Cardiac fibroblast (primary cell): ENCODE measurements at regions not wholly inside any gene's neighbourhood (a gene's known extent, or its start where the extent isn't known, plus 50 kb on each side); places are given as distances from the start of the nearest gene placed in this dataset.

Experiments used
- DNase-seq, 2 donors: peaks; one replicate each; pipeline versions ENCODE4 v3.0.0 to v3.0.0-alpha.2; 2010; ENCODE audit warnings: low read depth in 2 of 2
- H3K4me3 ChIP-seq, 2 donors: replicated peaks in 1 of 2; 1 replicate in 1 of 2; 2 replicates in 1 of 2; pipeline ENCODE4 v1.5.1; 2011; ENCODE audit warnings: low read depth in 2 of 2, low read length in 2 of 2, mild to moderate bottlenecking in 2 of 2, moderate library complexity in 1 of 2
- TF ChIP-seq, protein P1 (sequence below): IDR thresholded peaks from one replicate; pipeline ENCODE4 v1.5.1; 2011; ENCODE audit warnings: low read depth, mild to moderate bottlenecking, low read length, inconsistent platforms

DNA sequence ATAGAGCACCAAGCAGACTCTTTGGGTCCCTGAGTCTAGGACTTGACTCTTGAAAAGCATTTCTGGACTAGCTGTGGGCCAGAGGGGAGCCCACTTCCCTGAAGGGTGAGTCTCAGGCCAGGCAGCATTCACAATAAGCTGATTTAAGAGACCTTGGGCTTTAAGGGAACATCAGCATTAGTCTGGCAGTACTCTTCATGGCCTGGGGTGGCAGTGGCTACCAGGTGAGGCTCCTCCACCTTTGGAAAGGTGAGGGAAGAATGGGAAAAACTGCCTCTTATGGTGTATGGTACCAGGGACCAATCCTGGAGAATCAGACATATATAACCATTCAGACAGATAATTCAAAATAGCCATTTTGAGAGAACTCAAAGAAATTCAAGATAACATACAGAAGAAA is 599.9 kb upstream of the POU3F3 start:
- H3K4me3 ChIP-seq, result no peak overlapping the region
- TF ChIP-seq, protein P1, sequence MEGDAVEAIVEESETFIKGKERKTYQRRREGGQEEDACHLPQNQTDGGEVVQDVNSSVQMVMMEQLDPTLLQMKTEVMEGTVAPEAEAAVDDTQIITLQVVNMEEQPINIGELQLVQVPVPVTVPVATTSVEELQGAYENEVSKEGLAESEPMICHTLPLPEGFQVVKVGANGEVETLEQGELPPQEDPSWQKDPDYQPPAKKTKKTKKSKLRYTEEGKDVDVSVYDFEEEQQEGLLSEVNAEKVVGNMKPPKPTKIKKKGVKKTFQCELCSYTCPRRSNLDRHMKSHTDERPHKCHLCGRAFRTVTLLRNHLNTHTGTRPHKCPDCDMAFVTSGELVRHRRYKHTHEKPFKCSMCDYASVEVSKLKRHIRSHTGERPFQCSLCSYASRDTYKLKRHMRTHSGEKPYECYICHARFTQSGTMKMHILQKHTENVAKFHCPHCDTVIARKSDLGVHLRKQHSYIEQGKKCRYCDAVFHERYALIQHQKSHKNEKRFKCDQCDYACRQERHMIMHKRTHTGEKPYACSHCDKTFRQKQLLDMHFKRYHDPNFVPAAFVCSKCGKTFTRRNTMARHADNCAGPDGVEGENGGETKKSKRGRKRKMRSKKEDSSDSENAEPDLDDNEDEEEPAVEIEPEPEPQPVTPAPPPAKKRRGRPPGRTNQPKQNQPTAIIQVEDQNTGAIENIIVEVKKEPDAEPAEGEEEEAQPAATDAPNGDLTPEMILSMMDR, result no peak

DNA sequence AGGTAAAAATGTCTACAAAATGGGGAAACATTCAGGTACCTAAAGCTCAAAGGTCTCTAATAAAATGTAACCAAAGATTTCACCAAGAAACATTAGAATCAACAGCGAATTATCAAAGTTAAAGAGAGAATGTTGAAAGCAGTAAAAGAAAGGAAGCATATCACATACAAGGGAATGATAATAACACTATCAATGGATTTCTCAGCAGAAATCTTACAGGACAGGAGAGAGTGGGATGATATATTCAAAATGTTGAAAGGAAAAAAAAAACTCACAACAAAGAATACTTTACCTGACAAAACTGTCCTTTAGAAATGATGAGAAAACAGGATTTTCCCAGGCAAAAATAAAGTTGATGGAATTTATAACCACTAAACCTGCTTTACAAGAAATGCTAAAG is 591.2 kb upstream of the POU3F3 start:
- DNase-seq, result no peak
- TF ChIP-seq, protein P1, result no peak
- H3K4me3 ChIP-seq, result no peak overlapping the region

More for the DNA sequence above, 599.9 kb upstream of the POU3F3 start:
- DNase-seq, result no peak

DNA sequence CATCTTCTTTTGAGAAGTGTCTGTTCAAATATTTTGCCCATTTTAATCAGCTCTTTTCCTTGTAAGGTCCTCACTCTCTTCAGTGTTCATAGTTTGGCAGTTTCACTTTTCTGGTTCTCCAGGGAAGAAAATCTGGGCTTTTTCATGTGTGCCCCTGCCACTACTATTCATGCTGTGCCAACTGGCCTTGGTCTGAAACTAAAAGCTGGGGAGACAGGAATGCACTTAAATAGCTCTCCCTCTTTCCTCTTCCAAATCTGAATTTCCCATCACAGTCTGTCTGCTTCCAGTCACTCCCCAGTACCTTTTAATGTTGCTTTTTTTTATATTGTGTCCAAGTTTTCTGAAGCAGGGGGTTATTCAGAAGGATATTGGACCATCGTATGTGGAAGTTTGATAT is 574.3 kb upstream of the POU3F3 start:
- TF ChIP-seq, protein P1, result no peak
- no peak for DNase-seq

DNA sequence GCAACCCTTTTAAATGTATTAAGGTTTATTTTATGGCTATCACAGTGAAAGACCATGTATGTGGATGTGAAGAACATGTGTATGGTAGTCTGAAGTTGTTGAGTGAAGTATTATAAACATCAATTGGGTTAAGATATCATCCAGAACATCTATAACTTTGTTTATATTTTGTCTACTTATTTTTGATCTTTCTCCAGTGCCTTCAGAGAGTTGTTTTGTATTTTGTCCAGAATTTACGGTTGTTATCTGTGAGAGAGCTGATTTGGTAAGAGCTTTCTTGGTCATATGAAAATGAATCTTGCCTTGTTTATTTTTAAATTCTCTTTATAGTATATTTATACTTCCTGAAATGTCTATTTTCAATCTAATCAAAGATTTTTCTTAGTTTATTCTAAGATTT is 573.7 kb upstream of the POU3F3 start:
- TF ChIP-seq, protein P1, result no peak
- no peak for DNase-seq
- no peak overlapping the region for H3K4me3 ChIP-seq

More for the DNA sequence above, 574.3 kb upstream of the POU3F3 start:
- H3K4me3 ChIP-seq, result no peak overlapping the region

DNA sequence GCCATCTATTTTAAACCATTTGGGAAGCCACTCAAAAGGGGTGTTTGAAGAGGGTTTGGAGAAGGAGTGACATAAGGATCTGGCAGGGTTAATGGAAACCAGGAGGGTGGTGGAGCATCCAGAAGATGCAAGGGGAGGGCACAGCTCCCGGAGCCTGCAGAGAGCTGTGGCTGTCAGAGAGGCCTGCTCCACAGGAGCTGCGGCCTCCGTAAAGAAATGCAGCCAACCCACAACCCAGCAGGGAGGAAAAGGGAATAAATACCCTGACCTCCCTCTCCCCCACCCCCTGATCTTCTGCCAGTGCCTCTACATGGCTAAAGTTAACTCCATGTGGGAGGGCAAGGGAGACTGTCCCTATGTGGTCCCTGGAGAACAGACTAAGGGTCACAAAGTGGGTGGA is 567.1 kb upstream of the POU3F3 start:
- TF ChIP-seq, protein P1, result no peak
- no peak for DNase-seq
- no peak overlapping the region for H3K4me3 ChIP-seq

DNA sequence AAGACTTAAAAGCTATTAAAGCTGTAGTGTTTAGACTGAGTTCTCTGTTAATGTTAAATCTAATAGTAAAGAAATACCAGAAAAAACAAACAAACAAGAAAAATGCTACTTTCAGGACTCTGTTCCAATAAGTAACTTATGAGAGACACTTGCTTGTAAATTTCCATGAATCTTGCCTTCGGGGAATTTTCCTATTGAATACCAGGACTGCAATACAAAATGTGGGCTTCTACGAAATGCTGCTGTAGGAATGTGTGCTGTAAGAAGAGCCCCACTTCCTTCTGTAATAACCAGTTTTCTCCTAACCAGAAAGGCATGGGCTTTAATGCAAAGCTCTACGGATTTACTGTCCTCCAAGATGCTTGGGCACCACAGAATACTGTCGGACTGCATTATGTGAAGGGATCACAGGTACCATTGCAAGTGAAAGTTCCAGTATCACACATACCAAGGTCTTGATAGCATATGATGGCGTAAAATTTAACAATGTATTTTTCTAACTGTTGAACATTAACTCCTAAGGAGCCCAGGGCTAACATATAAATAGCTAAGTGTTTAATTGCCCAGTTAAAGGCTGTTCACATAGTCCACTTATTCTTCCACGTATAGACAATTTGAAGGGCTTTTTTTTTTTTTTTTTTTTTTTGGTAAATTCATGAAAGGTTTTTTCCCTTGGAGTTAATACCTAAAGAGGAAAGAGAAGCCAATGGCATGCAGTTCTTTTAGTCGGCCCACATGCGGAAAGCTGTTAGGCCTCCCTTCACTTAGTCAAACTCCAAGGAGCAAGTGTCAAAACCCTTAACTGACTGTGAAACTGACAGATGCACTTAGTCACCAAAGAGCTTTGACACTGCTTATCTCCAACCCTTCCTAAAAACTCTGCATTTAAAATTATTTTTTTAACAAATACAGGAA is 564.0 kb upstream of the POU3F3 start:
- TF ChIP-seq, protein P1, result no peak
- no peak overlapping the region for H3K4me3 ChIP-seq
- DNase-seq, result no peak

DNA sequence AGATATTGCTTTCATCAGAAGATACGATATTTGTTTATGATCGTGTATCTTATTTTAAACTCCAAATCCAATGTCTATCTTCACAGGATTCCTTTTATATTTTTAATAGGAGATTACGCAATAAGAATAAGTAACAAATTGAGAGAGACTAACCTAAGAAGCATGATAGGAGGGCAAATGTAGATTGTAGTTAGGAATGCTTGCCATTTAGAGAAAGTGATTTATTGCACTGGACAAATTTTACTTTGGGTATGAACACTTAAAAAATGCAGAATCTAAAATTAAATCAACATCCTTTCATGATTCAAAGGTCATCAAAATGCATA is 563.4 kb upstream of the POU3F3 start:
- TF ChIP-seq, protein P1, result no peak
- DNase-seq, result no peak
- no peak overlapping the region for H3K4me3 ChIP-seq
